Embryonic facial prominence (tissue), 1 donor: ENCODE measurements at regions not wholly inside any gene's neighbourhood (a gene's known extent, or its start where the extent isn't known, plus 50 kb on each side); places are given as distances from the start of the nearest gene placed in this dataset.
"Not testable (repeated sequence)": the region's sequence is repeated elsewhere in the genome, so short reads cannot be mapped to it uniquely, and the experiment has no call there.

Experiments
- DNase-seq: peaks from one replicate; pipeline ENCODE4 v3.0.0-alpha.2; 2016; ENCODE audit errors: extremely low spot score

DNA sequence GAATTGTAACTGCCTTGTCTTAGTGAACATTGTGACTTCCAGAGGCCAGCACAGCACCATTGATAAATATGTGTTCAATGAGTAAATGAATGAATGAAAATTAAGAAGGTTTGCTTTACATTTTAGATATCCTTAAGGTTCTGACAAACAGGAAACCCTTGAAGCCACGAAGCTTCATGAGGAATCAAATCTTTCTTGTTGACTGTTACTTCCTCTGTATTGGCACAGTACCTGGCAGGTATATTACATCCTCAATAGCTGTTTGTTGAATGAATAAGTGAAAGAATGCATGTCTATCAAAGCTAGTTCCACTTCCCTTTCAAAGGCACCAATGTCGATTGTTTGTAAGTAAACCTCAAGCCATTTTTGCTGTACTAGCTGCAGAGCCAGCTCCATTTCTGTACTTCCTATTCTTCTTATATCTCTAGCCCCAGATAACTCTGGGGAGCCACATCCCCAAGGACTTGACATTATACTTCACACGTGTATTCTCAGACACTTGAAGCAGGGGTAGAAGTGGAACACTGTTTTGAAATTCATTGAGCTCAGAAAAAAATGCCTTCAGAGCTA lies 140.3 kb upstream of the RAG2 start:
- DNase-seq: no peak

DNA sequence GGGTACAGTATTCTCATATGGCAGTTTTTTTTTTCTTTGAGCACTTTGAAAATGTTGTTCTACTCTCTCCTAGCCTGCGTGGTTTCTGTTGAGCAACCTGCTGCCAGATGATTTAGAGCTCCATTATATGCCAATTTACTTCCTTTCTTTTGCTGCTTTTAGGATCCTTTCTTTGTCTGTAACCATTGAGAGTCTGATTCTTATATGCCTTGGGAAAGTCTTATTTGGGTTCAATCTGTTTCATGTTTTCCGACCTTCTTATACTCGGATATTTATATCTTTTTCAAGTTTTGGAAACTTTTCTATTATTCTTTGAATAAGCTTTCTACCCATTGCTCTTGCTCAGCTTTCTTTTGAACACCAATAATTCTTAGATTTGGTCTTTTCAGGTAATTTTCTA lies 138.1 kb upstream of the RAG2 start:
- no peak for DNase-seq

DNA sequence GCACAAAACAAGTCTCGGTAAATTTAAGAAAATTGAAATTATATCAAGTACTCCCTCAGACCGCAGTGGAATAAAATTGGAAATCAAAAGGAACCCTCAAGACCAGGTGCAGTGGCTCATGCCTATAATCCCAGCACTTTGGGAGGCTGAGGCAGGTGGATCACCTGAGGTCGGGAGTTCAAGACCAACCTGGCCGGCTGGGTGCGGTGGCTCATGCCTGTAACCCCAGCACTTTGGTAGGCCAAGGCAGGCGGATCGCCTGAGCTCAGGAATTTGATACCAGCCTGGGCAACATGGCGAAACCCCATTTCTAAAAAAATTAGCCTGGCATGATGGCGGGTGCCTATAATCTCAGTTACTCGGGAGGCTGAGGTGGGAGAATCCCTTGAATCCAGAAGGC lies 135.7 kb upstream of the RAG2 start:
- DNase-seq: not testable (repeated sequence)

DNA sequence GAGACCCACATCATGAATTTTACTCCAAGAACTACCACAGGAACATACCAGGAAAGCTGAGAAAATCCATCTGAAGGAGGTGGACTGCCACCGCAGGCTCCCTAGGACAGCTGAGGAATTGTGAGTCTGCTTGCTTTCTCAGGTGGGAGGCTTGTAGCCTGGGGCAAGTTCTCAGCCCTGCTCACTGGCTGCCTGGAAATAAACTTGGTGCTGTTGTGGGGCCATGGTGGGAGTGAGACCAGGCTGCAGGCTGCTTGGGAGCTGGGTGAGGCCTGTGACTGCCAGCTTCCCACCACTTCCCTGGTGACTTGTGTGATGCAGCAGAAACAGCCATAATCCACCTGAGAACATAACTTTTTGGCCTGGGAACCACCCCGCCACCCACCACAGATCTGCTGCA lies 132.7 kb upstream of the RAG2 start:
- DNase-seq: no peak

DNA sequence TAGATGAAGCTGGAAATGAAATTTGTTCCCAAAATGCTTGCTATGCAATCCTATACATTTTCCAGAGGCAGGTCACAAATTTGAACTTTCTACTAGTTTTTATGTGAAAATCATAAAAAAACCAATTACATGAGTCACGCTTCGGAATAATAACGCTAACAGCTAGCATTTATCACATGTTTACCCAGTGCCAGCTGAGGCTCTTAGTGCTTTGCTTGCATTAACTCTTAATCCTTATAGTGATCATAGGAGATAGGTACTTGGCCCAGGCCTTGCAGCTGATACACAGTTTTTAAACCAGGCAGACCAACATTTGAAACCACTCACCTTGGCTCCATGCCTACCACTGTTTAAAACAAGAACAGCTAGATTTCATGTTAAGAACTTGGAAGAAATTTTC lies 131.8 kb upstream of the RAG2 start:
- DNase-seq: no peak

DNA sequence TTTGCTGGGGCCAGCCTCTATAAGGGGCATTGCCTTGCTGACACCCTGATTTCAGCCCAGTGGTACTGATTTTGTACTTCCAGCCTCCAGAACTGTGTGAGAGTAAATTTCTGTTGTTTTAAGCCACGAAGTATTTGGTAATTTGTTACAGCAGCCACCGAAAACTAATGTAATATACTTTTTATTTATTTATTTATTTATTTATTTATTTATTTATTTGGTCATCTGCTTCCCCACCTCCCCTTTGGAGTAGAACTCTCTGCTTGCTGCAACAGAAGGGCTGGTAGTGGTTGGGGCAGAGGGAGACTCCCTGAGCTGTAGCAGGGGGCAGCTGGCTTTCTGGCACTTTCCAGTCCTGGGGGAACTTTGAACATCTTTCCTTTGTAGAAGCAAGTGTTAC lies 128.4 kb upstream of the RAG2 start:
- no peak for DNase-seq

DNA sequence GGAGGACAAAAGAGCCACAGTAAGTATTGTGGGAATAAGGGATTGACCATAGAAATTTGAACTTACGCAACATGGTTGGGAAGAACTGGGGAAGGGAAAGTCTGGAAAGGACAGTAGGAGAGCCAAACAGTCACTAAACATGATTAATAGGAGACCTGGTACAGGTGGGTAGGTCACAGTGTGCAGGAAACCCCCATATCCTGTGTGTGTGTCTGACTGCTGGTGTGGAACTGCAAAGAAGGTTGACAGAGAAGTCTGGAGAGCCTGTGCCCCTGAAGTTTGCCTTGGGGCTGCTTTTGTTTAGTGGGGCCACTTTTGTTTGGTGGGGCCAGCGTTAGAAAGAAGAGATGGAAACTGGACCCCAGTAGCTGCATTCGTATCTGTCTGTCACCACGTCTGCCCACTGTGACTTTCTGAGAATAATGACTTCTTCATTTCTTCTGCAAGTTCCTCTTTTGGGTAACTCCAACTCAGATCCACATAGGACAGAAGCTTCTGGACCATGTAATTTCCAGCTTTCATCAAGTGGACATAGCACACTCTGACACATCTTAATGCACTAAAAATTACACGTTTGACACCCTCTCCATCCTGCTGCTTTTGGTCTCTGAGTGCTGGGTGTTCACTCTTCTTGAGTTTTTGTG lies 126.8 kb upstream of the RAG2 start:
- no peak for DNase-seq

DNA sequence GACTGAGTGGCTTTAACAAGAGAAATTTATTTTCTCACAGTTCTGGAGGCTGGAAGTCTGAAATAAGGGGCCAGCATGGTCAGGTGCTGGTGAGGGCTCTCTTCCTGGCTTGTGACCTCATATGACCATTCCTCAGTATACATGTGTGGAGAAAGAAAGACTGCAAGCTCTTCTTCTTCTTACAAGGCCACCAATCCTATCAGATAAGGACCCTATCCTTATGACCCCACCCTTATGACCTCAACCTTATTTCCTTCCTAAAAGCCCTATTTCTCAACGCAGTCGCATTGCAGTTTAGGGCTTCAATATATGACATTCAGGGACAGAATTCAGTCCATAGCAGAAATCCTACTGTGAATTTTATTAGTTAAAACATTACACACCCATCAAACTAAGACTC lies 124.4 kb upstream of the RAG2 start:
- DNase-seq: no peak

DNA sequence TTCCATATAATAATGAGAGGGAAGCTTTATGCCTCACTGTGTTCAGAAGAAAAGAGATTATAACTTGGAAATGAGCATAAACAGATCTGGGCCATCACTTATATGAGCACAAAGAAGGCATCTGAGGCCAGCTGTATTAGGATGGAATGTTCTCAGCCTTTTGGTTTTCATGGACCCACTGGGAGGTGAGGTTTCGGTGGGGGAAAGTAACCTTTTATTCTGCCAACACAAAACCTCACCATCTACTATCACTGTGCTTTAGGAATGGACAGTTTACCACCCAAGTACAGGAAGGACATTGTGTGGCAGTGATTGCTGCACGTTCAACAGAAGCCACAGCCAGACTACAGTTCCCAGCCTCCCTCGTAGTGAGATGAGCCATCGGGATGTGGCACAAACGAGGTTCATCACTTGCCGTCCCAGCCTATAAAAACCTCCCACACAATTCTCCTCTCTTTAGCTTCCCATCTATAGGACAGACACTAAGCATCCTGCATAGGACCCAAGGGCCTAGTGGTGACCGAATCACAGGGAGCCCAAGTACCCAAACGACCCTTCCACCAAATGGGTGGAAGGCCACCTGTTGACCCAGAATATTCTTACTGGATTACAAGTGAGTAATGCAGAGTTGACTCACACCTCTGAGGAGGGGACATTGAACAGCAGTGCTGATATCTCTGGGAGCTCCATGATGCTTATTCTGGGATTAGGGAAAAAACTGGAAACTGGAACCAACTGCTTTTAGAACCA lies 121.5 kb upstream of the RAG2 start:
- DNase-seq: no peak

DNA sequence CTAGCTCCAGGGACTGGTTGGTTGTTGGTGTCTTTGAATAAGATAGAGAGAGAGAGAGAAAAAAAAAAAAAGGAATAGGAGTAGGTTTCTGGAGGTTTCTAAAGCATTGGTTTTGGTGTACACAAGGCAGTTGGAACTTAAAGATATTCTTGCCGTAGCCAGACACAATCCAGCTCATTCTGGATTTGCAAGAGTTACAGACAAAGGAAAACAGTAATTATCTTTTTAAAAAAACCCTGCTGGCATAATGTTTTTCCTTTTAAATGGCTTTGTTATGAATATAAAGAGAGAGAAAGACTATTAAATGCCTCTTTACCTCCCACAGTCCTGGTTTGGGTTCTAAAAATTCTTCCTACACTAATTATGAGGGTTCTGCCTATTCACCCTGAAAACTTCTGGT lies 120.4 kb upstream of the RAG2 start:
- no peak for DNase-seq

DNA sequence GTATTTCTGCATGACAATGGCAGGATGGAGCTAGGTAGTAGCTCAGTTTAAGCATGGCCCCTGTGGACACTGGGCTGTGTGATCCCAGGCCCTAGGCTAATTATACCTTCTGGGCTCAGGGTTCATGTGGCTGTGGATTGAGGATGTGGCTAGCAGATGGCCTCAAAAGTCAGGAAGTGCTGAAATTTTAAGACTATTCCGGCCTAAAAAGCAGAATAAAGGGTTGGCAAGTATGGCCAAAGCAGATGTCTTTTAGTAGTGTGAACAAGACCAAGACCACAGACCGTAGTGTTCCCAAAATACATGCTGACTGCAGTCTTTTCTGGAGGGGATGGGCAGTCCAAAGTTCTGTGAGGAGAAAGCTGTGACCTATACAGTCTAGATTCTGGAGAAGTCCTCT lies 115.7 kb upstream of the RAG2 start:
- DNase-seq: no peak

DNA sequence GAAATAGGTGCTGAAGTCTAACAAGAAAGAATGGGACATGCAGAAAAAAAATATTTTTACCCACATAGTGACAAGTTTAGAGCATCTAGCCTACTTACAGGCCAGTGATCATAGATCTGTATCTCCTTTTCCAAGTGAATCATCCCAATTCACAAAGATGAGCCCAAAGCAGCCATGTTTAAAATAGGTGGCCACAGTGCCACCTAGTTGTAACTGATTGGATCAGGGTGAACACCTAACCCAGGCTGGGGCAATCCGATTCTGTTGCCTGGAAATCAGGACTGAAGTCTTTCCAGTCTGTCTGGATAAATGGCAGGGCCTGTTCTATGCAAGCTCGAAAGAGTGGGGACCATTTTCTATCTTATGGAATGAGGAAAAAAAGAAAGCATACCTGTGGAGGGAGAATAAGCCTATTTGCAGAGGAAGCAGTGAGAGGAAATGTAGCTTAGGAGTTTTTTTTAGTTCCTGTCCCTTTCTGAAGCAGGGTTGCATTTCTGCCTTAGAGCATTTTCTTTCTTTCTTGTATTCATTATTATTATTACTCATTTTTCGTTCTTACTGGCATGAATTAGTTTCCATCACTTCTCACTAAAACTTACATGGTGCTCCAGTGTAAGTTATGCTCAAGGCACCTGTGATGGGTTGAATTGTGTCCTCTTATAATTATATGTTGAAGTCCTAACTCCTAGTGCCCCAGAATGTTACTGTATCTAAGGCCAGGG lies 113.2 kb upstream of the RAG2 start:
- DNase-seq: no peak
